Panc1 (cell line): ENCODE measurements at regions not wholly inside any gene's neighbourhood (a gene's known extent, or its start where the extent isn't known, plus 50 kb on each side); places are given as distances from the start of the nearest gene placed in this dataset.

Experiments used
- ATAC-seq: fragments of 200-7000 bp; cut with Tn5 transposase; 2 replicates; pipeline ENCODE4 v1.9.1; 2020; ENCODE audit warnings: mild to moderate bottlenecking, moderate library complexity
- BruUV-seq: library from RNA; stranded (reverse); fragments of 400-500 nt; replicated peaks from 2 replicates; lab custom pipeline; 2021; lab: Mats Ljungman, UMichigan
- CTCF ChIA-PET: fragments of 300-600 bp; sonication (Branson Sonifier 250); formaldehyde crosslinking; loops from one replicate; lab custom pipeline; 2022; ENCODE audit warnings: antibody characterized with exemption; lab: Charles Lee
- POLR2A ChIA-PET: fragments of 300-600 bp; sonication (Branson Sonifier 250); formaldehyde crosslinking; loops from one replicate; lab custom pipeline; 2022; ENCODE audit warnings: antibody characterized with exemption; lab: Charles Lee
- DNase-seq: peaks from one replicate; pipeline ENCODE4 v3.0.0-alpha.2; 2010; ENCODE audit warnings: low read depth, low spot score
- H3K27ac ChIP-seq: 2 replicates; pipeline ENCODE4 v1.5.1; 2011; ENCODE audit warnings: mild to moderate bottlenecking, low read length, inconsistent platforms
- H3K27me3 ChIP-seq: fragments of 200-500 bp; sonication (Bioruptor generic); 2 replicates; pipeline ENCODE4 v1.6.0; 2014; ENCODE audit warnings: low read length, inconsistent platforms; ENCODE audit not compliant: control insufficient read depth, insufficient read depth
- H3K36me3 ChIP-seq: fragments of 200-500 bp; sonication (Bioruptor generic); 2 replicates; pipeline ENCODE4 v1.5.1; 2014; ENCODE audit warnings: inconsistent platforms, mild to moderate bottlenecking, low read length, moderate library complexity; ENCODE audit not compliant: control insufficient read depth, insufficient read depth
- H3K4me1 ChIP-seq: 2 replicates; pipeline ENCODE4 v1.5.1; 2011; ENCODE audit warnings: inconsistent platforms, mild to moderate bottlenecking, low read length, moderate library complexity; ENCODE audit not compliant: control insufficient read depth, insufficient read depth
- H3K4me3 ChIP-seq, 2 experiments: 2 replicates each; pipeline ENCODE4 v1.5.1; 2011 to 2012; ENCODE audit warnings: low read depth in 2 of 2, low read length in 2 of 2, mild to moderate bottlenecking in 2 of 2, inconsistent platforms in 1 of 2, moderate library complexity in 1 of 2
- H3K9me3 ChIP-seq: fragments of 200-500 bp; sonication (Bioruptor generic); 2 replicates; pipeline ENCODE4 v1.5.1; 2014; ENCODE audit warnings: low read depth, mild to moderate bottlenecking, inconsistent platforms, low read length, moderate library complexity; ENCODE audit not compliant: control insufficient read depth, insufficient read depth
- CTCF ChIP-seq: fragments of 450-650 bp; IDR thresholded peaks from 2 replicates; pipeline ENCODE4 v1.5.1; 2017; ENCODE audit warnings: mild to moderate bottlenecking
- POLR2AphosphoS5 ChIP-seq: IDR thresholded peaks from 2 replicates; pipeline ENCODE4 v1.6.1; 2012; ENCODE audit warnings: mild to moderate bottlenecking, low read depth, low read length, moderate library complexity
- REST ChIP-seq, 2 experiments: IDR thresholded peaks; 2 replicates each; pipeline ENCODE4 v1.6.1; 2011 to 2012; ENCODE audit warnings: low read depth in 2 of 2, control low read depth in 1 of 2, low read length in 1 of 2, mild to moderate bottlenecking in 1 of 2, moderate library complexity in 1 of 2; ENCODE audit not compliant: insufficient read depth in 1 of 2
- SIN3A ChIP-seq: IDR thresholded peaks from 2 replicates; pipeline ENCODE4 v1.6.1; 2012; ENCODE audit warnings: low read depth, mild to moderate bottlenecking, low read length, moderate library complexity, borderline replicate concordance; ENCODE audit not compliant: insufficient read depth
- TCF7L2 ChIP-seq: IDR thresholded peaks from 2 replicates; pipeline ENCODE4 v1.6.1; 2011; ENCODE audit warnings: mild to moderate bottlenecking, low read depth, low read length, inconsistent platforms
- in situ Hi-C: cut with HindIII; loops from 2 replicates; pipeline ENCODE4 v1.10.0; 2016; ENCODE audit warnings: low sequenced_read_pairs, low pct_unique_long_range_greater_than_20kb
- intact Hi-C: fragments of 100-400 bp; cut with micrococcal nuclease; formaldehyde crosslinking; loops from one replicate; pipeline ENCODE4 v1.10.0; 2022; ENCODE audit not compliant: unreplicated experiment

GRCh38 chr4:104716584-104716983, 221.9 kb upstream of the CXXC4 start:
- H3K27me3 ChIP-seq: no peaks in the 10 kb centered on the region
- no peak overlapping the region for H3K4me3 ChIP-seq
- no peak overlapping the region for H3K27ac ChIP-seq
- in situ Hi-C loops (no loop called here), intact Hi-C loops (no loop called here)
- ChIA-PET POLR2A (no interaction called here), CTCF (no interaction called here)
- TF ChIP-seq POLR2AphosphoS5: no peak
- no peaks in the 10 kb centered on the region for H3K36me3 ChIP-seq
- no peaks in the 10 kb centered on the region for H3K4me1 ChIP-seq
- H3K9me3 ChIP-seq: no peaks in the 10 kb centered on the region
- ATAC-seq: no peak
- no peak for DNase-seq
- BruUV-seq: no TSS peak

DNA sequence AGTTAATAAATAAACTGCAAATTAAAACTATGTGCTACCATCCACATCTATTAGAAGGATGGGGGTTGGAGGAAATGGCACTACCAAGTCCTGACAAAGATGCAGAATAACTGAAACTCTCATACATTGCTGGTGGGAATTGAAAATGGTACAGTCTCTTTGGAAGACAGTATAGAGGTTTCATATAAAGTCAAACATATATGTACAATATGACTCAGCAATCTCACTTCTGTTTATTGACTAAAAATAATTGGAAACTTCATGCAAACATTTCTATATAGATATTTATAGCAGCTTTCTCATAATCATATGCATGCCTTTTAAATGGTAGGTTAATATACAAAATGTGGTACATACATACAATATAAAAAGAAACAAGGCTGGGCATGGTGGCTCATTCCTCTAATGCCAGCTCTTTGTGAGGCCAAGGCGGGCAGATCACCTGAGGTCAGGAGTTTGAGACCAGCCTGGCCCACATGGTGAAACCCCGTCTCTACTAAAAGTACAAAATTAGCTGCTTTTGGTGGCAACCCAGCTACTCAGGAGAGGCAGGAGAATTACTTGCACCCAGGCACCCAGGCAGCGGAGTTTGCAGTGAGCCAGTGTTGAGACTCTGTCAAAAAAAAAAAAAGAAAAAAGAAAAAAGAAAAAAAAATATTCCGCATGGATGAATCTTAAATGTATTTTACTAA, 225.0 kb upstream of the CXXC4 start:
- H3K27ac ChIP-seq: no peak overlapping the region
- no peaks in the 10 kb centered on the region for H3K27me3 ChIP-seq
- no peak overlapping the region for H3K4me3 ChIP-seq
- no peaks in the 10 kb centered on the region for H3K9me3 ChIP-seq
- ChIA-PET POLR2A (interaction anchor here (0.5 kb wide), 1 partner anchor 159 kb away, joined by 3 read pairs; no protein-coding TSS in a partner anchor), CTCF (no interaction called here)
- no peaks in the 10 kb centered on the region for H3K36me3 ChIP-seq
- intact Hi-C loops: no loop called here
- ATAC-seq (no peak), DNase-seq (no peak)
- H3K4me1 ChIP-seq: no peaks in the 10 kb centered on the region
- no TSS peak for BruUV-seq
- in situ Hi-C loops: no loop called here
- TF ChIP-seq REST (IDR thresholded peaks at IDR 0.05; ENCODE audit: insufficient read depth in 1 of 2, low read depth in 2 of 2, low read length in 1 of 2) (no peak), SIN3A (no peak), TCF7L2 (no peak), POLR2AphosphoS5 (no peak)

DNA sequence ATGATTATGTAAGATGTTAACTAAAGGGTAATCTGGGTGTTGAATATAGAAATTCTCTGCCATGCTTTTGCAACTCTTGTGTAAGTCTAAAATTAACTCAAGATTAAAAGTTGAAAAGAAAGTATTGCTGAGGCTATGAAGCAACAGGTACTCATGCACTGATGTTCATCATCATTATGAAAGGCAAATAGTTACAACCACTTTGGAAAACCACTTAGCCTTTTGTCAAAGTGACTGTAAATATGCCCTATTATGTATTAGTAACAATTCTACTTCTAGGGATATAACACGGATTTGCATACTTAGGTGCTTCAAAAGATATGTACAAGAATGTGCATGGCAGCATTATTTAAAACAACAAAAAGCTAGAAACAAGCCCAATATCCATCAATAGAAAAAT, 227.8 kb upstream of the CXXC4 start:
- in situ Hi-C loops (no loop called here), intact Hi-C loops (no loop called here)
- ATAC-seq (no peak), DNase-seq (no peak)
- no peaks in the 10 kb centered on the region for H3K4me1 ChIP-seq
- no peak overlapping the region for H3K27ac ChIP-seq
- H3K27me3 ChIP-seq: no peaks in the 10 kb centered on the region
- no peaks in the 10 kb centered on the region for H3K9me3 ChIP-seq
- no peak for TF ChIP-seq TCF7L2
- TF ChIP-seq SIN3A: no peak
- TF ChIP-seq REST (IDR thresholded peaks at IDR 0.05; ENCODE audit: insufficient read depth in 1 of 2, low read depth in 2 of 2, low read length in 1 of 2): no peak
- TF ChIP-seq CTCF: no peak
- no peaks in the 10 kb centered on the region for H3K36me3 ChIP-seq
- H3K4me3 ChIP-seq: no peak overlapping the region
- ChIA-PET CTCF (no interaction called here), POLR2A (no interaction called here)
- BruUV-seq: no TSS peak
